HepG2 (cell line): ENCODE measurements at regions not wholly inside any gene's neighbourhood (a gene's known extent, or its start where the extent isn't known, plus 50 kb on each side); places are given as distances from the start of the nearest gene placed in this dataset.

Source experiments
- ATAC-seq: fragments of 200-7000 bp; cut with Tn5 transposase; 3 replicates; pipeline ENCODE4 v1.9.1; 2020; ENCODE audit warnings: mild to moderate bottlenecking, moderate library complexity
- BruUV-seq: library from RNA; stranded (reverse); fragments of 400-500 nt; replicated peaks from 2 replicates; lab custom pipeline; 2021; lab: Mats Ljungman, UMichigan
- CTCF ChIA-PET: fragments of 300-600 bp; formaldehyde crosslinking; extraction: SDS; loops from one replicate; lab custom pipeline; 2021; ENCODE audit warnings: low total read pairs, inconsistent platforms, low intra/inter-chr PET ratio; lab: Yijun Ruan, JAX
- POLR2A ChIA-PET: fragments of 350-600 bp; sonication (Branson Sonifier 250); formaldehyde crosslinking; loops from one replicate; lab custom pipeline; 2020; ENCODE audit warnings: antibody characterized with exemption, inconsistent platforms; lab: Yijun Ruan, JAX
- DNase-seq: peaks from one replicate; pipeline ENCODE4 v3.0.0-alpha.2; 2015; ENCODE audit warnings: low spot score
- FAIRE-seq: peaks from 3 replicates; lab custom pipeline; 2011; peaks lifted over from hg19 to GRCh38; lab: Jason Lieb, UNC
- H2AFZ ChIP-seq: one replicate; pipeline ENCODE4 v1.6.1; 2011; ENCODE audit warnings: low read length, inconsistent platforms
- H3K27ac ChIP-seq: fragments of 300-600 bp; 3 replicates; pipeline ENCODE4 v1.8.0; 2011; ENCODE audit warnings: mixed run types, mild to moderate bottlenecking, mixed read lengths, low read length, inconsistent platforms; ENCODE audit not compliant: insufficient read depth; ENCODE audit errors: extremely low read length
- H3K27me3 ChIP-seq, 2 experiments: fragments of 200-600 bp in 1 of 2; 2 replicates in 1 of 2; 3 replicates in 1 of 2; pipeline versions ENCODE4 v1.6.0 to v1.8.0; 2011; ENCODE audit warnings: low read length in 2 of 2, mild to moderate bottlenecking in 2 of 2, moderate library complexity in 2 of 2, inconsistent platforms in 1 of 2; ENCODE audit not compliant: insufficient read depth in 2 of 2, control insufficient read depth in 1 of 2
- H3K36me3 ChIP-seq, 2 experiments: fragments of 200-600 bp in 1 of 2; replicated peaks in 1 of 2; 2 replicates in 1 of 2; 3 replicates in 1 of 2; pipeline versions ENCODE4 v1.5.1 to v1.8.0; 2011; ENCODE audit warnings: low read length in 2 of 2, inconsistent platforms in 1 of 2; ENCODE audit not compliant: insufficient read depth in 2 of 2, control insufficient read depth in 1 of 2
- H3K4me1 ChIP-seq: 2 replicates; pipeline ENCODE4 v1.5.1; 2012; ENCODE audit warnings: low read length, inconsistent platforms; ENCODE audit not compliant: insufficient read depth
- H3K4me2 ChIP-seq: 2 replicates; pipeline ENCODE4 v1.6.0; 2011; ENCODE audit warnings: low read depth, low read length, inconsistent platforms
- H3K4me3 ChIP-seq, 3 experiments: fragments of 200-600 bp in 1 of 3; sonication (generic), shearing (Covaris generic) in 1 of 3; replicated peaks in 1 of 3; 2 replicates each; pipeline ENCODE4 v1.5.1; 2011 to 2016; ENCODE audit warnings: low read length in 3 of 3, inconsistent platforms in 2 of 3, low read depth in 2 of 3, mild to moderate bottlenecking in 2 of 3, control low read depth in 1 of 3, mixed read lengths in 1 of 3; ENCODE audit not compliant: insufficient read depth in 1 of 3
- H3K79me2 ChIP-seq: one replicate; pipeline ENCODE4 v1.6.1; 2011; ENCODE audit warnings: low read length, inconsistent platforms; ENCODE audit not compliant: insufficient read depth
- H3K9ac ChIP-seq: 2 replicates; pipeline ENCODE4 v1.6.0; 2011; ENCODE audit warnings: mild to moderate bottlenecking, low read depth, low read length, inconsistent platforms; ENCODE audit not compliant: insufficient read depth
- H3K9me3 ChIP-seq: 2 replicates; pipeline ENCODE4 v1.5.1; 2012; ENCODE audit warnings: mild to moderate bottlenecking, low read length
- H4K20me1 ChIP-seq: 2 replicates; pipeline ENCODE4 v1.6.0; 2011; ENCODE audit warnings: inconsistent platforms, mild to moderate bottlenecking, low read length, moderate library complexity; ENCODE audit not compliant: insufficient read depth
- ATRX ChIP-seq: sonication (generic); formaldehyde crosslinking; IDR thresholded peaks from 2 replicates; pipeline ENCODE4 v1.4.0; 2020; ENCODE audit warnings: missing genetic modification reagents, borderline replicate concordance
- GTF3A ChIP-seq: sonication (generic); formaldehyde crosslinking; conservative IDR thresholded peaks from 2 replicates; pipeline ENCODE4 v1.4.0; 2020; ENCODE audit warnings: mild to moderate bottlenecking, missing genetic modification reagents
- SIN3B ChIP-seq: fragments of 150-350 bp; IDR thresholded peaks from 2 replicates; pipeline ENCODE4 v1.6.1; 2014; ENCODE audit warnings: low read length
- SOX6 ChIP-seq, 2 experiments: fragments of 450-650 bp in 1 of 2; sonication (generic) in 1 of 2; formaldehyde crosslinking in 1 of 2; IDR thresholded peaks; 2 replicates each; pipeline versions ENCODE4 v1.4.0 to v1.6.1; 2017 to 2020; ENCODE audit warnings: antibody characterized with exemption in 1 of 2, mild to moderate bottlenecking in 1 of 2, missing genetic modification reagents in 1 of 2
- TBX2 ChIP-seq: sonication (generic); formaldehyde crosslinking; IDR thresholded peaks from 2 replicates; pipeline ENCODE4 v1.5.0; 2020; ENCODE audit warnings: missing genetic modification reagents, mild to moderate bottlenecking, borderline replicate concordance
- ZFP62 ChIP-seq: sonication (generic); formaldehyde crosslinking; IDR thresholded peaks from 2 replicates; pipeline ENCODE4 v1.4.0; 2020; ENCODE audit warnings: missing genetic modification reagents
- ZMAT5 ChIP-seq: sonication (generic); formaldehyde crosslinking; IDR thresholded peaks from 2 replicates; pipeline ENCODE4 v1.5.0; 2020; ENCODE audit warnings: mild to moderate bottlenecking, low read depth, missing genetic modification reagents, borderline replicate concordance
- ZNF207 ChIP-seq: fragments of 450-650 bp; IDR thresholded peaks from 2 replicates; pipeline ENCODE4 v1.6.1; 2016; ENCODE audit warnings: antibody characterized with exemption, borderline replicate concordance
- ZNF709 ChIP-seq: sonication (generic); formaldehyde crosslinking; IDR thresholded peaks from 2 replicates; pipeline ENCODE4 v1.5.0; 2020; ENCODE audit warnings: mild to moderate bottlenecking, missing genetic modification reagents
- WGBS: methylation state at CpG from one replicate; pipeline ENCODE4 v1.1.6; 2017; ENCODE audit warnings: low lambda C conversion rate; 5-methylcytosine and 5-hydroxymethylcytosine counted together
- in situ Hi-C: cut with HindIII; loops from 2 replicates; pipeline ENCODE4 v1.10.0; 2017; ENCODE audit warnings: low pct_unique_long_range_greater_than_20kb; ENCODE audit not compliant: extremely low pct_ligation_motif_present
- intact Hi-C: fragments of 100-400 bp; cut with micrococcal nuclease; formaldehyde crosslinking; loops from one replicate; pipeline ENCODE4 v1.10.0; 2022; ENCODE audit not compliant: unreplicated experiment
- TF ChIP-seq, protein P1 (sequence below): sonication (generic); formaldehyde crosslinking; IDR thresholded peaks from 2 replicates; pipeline ENCODE4 v1.8.1; 2023; ENCODE audit warnings: missing genetic modification reagents, inconsistent platforms, borderline replicate concordance

DNA sequence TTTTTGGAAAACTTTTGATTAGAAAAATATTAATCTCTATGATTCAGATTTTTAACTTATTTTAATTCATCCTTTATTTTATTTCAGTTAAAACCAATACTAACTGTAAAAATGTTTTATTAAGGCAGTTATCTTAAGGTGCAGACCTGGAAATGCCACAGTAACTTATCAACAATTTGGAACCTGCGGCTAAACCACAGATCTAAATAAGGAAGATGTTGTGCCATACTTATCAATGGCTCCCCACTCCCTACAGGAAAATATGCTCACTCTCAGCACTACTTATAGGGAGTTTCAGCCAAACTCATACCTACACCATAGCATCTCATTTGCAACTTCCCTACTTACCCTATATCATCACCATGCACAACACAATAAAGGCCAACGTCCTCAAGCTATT lies 226.9 kb upstream of the KYNU start:
- DNase-seq (no peak), FAIRE-seq (no peak), ATAC-seq (no peak)
- in situ Hi-C loops (no loop called here), intact Hi-C loops (no loop called here)
- Histone ChIP-seq H3K36me3 (no peaks in the 10 kb centered on the region), H4K20me1 (no peaks in the 10 kb centered on the region), H3K9me3 (no peaks in the 10 kb centered on the region), H3K4me1 (no peaks in the 10 kb centered on the region), H3K27me3 (no peaks in the 10 kb centered on the region), H3K9ac (no peak overlapping the region), H3K4me2 (no peak overlapping the region), H3K27ac (no peak overlapping the region), H3K79me2 (no peaks in the 10 kb centered on the region), H2AFZ (no peak overlapping the region), H3K4me3 (no peak overlapping the region)
- TF ChIP-seq ATRX (no peak), SOX6 (IDR thresholded peaks at IDR 0.05) (no peak), SOX6 (CRISPR knock-in tag; IDR thresholded peaks at IDR 0.05) (no peak), GTF3A (CRISPR knock-in tag) (no peak), SIN3B (no peak), ZNF207 (no peak), ZFP62 (CRISPR knock-in tag) (no peak), ZNF709 (CRISPR knock-in tag) (no peak), ZMAT5 (CRISPR knock-in tag) (no peak), TBX2 (CRISPR knock-in tag) (no peak)
- TF ChIP-seq, protein P1, sequence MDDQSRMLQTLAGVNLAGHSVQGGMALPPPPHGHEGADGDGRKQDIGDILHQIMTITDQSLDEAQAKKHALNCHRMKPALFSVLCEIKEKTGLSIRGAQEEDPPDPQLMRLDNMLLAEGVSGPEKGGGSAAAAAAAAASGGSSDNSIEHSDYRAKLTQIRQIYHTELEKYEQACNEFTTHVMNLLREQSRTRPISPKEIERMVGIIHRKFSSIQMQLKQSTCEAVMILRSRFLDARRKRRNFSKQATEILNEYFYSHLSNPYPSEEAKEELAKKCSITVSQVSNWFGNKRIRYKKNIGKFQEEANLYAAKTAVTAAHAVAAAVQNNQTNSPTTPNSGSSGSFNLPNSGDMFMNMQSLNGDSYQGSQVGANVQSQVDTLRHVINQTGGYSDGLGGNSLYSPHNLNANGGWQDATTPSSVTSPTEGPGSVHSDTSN (CRISPR knock-in tag), result no peak
- WGBS, result 50% methylated on average over 2 of the region's 2 CpGs
- ChIA-PET POLR2A (no interaction called here), CTCF (no interaction called here)
- no TSS peak for BruUV-seq
